Activated CD8-positive, alpha-beta T cell treated with anti-CD3 and anti-CD28 coated beads for 36 hours (primary cell): ENCODE measurements at regions not wholly inside any gene's neighbourhood (a gene's known extent, or its start where the extent isn't known, plus 50 kb on each side); places are given as distances from the start of the nearest gene placed in this dataset.
A peak's percentile ranks its signal among the peaks of the same experiment; 100 is the strongest.

Source experiments
- ATAC-seq: fragments of 200-7000 bp; cut with Tn5 transposase; one replicate; pipeline ENCODE4 v1.10.0; 2021; ENCODE audit warnings: mild to moderate bottlenecking, moderate library complexity
- CTCF ChIA-PET: fragments of 350-600 bp; sonication (Branson Sonifier 250); formaldehyde crosslinking; loops from one replicate; lab custom pipeline; 2021; ENCODE audit warnings: antibody characterized with exemption; lab: Charles Lee
- POLR2A ChIA-PET: fragments of 350-600 bp; sonication (Branson Sonifier 250); formaldehyde crosslinking; loops from one replicate; lab custom pipeline; 2021; ENCODE audit warnings: antibody characterized with exemption; lab: Charles Lee
- DNase-seq: peaks from one replicate; pipeline ENCODE4 v3.0.0-alpha.2; 2020
- H3K27ac Mint-ChIP-seq: one replicate; pipeline ENCODE4 v1.8.0; 2021; ENCODE audit warnings: mild to moderate bottlenecking, mixed read lengths
- H3K27me3 Mint-ChIP-seq: one replicate; pipeline ENCODE4 v1.8.0; 2021; ENCODE audit warnings: mixed read lengths
- H3K36me3 Mint-ChIP-seq: one replicate; pipeline ENCODE4 v1.8.0; 2021; ENCODE audit warnings: low read depth, mixed read lengths
- H3K4me1 Mint-ChIP-seq: one replicate; pipeline ENCODE4 v1.8.0; 2021; ENCODE audit warnings: low read depth, mixed read lengths
- H3K4me3 Mint-ChIP-seq: one replicate; pipeline ENCODE4 v1.8.0; 2021; ENCODE audit warnings: mild to moderate bottlenecking, moderate library complexity, mixed read lengths
- H3K9me3 Mint-ChIP-seq: one replicate; pipeline ENCODE4 v1.8.0; 2021; ENCODE audit warnings: mixed read lengths
- intact Hi-C: fragments of 100-400 bp; cut with micrococcal nuclease; formaldehyde crosslinking; loops from one replicate; pipeline ENCODE4 v1.10.0; 2022
- TF ChIP-seq, protein P1 (sequence below): fragments of 200-600 bp; IDR thresholded peaks from one replicate; pipeline ENCODE4 v1.8.0; 2022; ENCODE audit warnings: antibody characterized with exemption, mild to moderate bottlenecking

GRCh38 chr6:122859676-122860075 is 70.6 kb downstream of the SMPDL3A start:
- H3K27ac Mint-ChIP-seq: no peak overlapping the region
- H3K4me1 Mint-ChIP-seq: no peaks in the 10 kb centered on the region
- ChIA-PET CTCF (no interaction called here), POLR2A (no interaction called here)
- TF ChIP-seq, protein P1, sequence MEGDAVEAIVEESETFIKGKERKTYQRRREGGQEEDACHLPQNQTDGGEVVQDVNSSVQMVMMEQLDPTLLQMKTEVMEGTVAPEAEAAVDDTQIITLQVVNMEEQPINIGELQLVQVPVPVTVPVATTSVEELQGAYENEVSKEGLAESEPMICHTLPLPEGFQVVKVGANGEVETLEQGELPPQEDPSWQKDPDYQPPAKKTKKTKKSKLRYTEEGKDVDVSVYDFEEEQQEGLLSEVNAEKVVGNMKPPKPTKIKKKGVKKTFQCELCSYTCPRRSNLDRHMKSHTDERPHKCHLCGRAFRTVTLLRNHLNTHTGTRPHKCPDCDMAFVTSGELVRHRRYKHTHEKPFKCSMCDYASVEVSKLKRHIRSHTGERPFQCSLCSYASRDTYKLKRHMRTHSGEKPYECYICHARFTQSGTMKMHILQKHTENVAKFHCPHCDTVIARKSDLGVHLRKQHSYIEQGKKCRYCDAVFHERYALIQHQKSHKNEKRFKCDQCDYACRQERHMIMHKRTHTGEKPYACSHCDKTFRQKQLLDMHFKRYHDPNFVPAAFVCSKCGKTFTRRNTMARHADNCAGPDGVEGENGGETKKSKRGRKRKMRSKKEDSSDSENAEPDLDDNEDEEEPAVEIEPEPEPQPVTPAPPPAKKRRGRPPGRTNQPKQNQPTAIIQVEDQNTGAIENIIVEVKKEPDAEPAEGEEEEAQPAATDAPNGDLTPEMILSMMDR: no peak
- no peak overlapping the region for H3K4me3 Mint-ChIP-seq
- DNase-seq: no peak
- H3K27me3 Mint-ChIP-seq: peaks cover 2% of the 10 kb centered on the region
- no peaks in the 10 kb centered on the region for H3K9me3 Mint-ChIP-seq
- intact Hi-C loops: loop anchor here (10.0 kb wide), 1 partner anchor 455 kb away; no protein-coding TSS in a partner anchor
- no peaks in the 10 kb centered on the region for H3K36me3 Mint-ChIP-seq
- no peak for ATAC-seq

DNA sequence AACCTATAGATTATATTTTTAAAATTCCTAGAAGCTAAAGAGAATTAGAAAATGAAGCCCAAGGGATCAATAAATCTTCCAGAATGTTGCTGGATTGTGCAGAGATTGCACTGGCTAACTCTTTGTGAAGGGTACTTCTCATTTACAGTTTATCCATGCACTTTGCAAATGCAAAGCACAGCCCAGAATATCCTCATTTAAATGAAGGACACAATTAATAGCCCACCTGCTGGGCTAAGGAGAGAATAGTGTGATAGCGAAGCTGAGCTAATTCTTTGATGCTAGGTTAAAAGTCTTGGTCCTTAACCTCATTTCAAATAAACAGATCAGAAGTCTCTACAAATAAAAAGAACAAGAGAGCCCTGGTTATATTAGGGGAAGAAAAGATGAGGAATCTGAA is 72.5 kb downstream of the SMPDL3A start:
- intact Hi-C loops: loop anchor here (10.0 kb wide), 1 partner anchor 453 kb away; no protein-coding TSS in a partner anchor
- no peaks in the 10 kb centered on the region for H3K36me3 Mint-ChIP-seq
- H3K9me3 Mint-ChIP-seq: no peaks in the 10 kb centered on the region
- CTCF ChIA-PET: no interaction called here
- POLR2A ChIA-PET: no interaction called here
- TF ChIP-seq, protein P1: no peak
- no peaks in the 10 kb centered on the region for H3K4me1 Mint-ChIP-seq
- DNase-seq (no peak), ATAC-seq (no peak)
- H3K27me3 Mint-ChIP-seq: peaks cover 4% of the 10 kb centered on the region
- no peak overlapping the region for H3K27ac Mint-ChIP-seq
- no peak overlapping the region for H3K4me3 Mint-ChIP-seq

- TF ChIP-seq, protein P1: no peak
- ChIA-PET POLR2A (no interaction called here), CTCF (no interaction called here)
- Mint-ChIP-seq H3K4me3 (no peak overlapping the region), H3K27ac (no peak overlapping the region), H3K27me3 (peaks cover 5% of the 10 kb centered on the region), H3K4me1 (no peaks in the 10 kb centered on the region), H3K36me3 (no peaks in the 10 kb centered on the region), H3K9me3 (no peaks in the 10 kb centered on the region)
- ATAC-seq: no peak
- intact Hi-C loops: loop anchor here (10.0 kb wide), 1 partner anchor 447 kb away; no protein-coding TSS in a partner anchor
- no peak for DNase-seq
Measured at GRCh38 chr6:122868137-122868536, 79.1 kb downstream of the SMPDL3A start.

- ChIA-PET CTCF (interaction anchor here (0.9 to 1.4 kb wide), 4 partner anchors 31 to 847 kb away, joined by 3 to 5 read pairs (median 3); no protein-coding TSS in a partner anchor), POLR2A (no interaction called here)
- Mint-ChIP-seq H3K27me3 (peaks cover 5% of the 10 kb centered on the region), H3K4me1 (no peaks in the 10 kb centered on the region), H3K36me3 (no peaks in the 10 kb centered on the region), H3K27ac (no peak overlapping the region), H3K4me3 (no peak overlapping the region), H3K9me3 (no peaks in the 10 kb centered on the region)
- DNase-seq (peak; percentile 17), ATAC-seq (peak; percentile 53)
- intact Hi-C loops: loop anchor here (10.0 kb wide), 1 partner anchor 445 kb away; no protein-coding TSS in a partner anchor
- TF ChIP-seq, protein P1: peak; percentile 22
Measured at GRCh38 chr6:122869437-122870024, 80.5 kb downstream of the SMPDL3A start.

DNA sequence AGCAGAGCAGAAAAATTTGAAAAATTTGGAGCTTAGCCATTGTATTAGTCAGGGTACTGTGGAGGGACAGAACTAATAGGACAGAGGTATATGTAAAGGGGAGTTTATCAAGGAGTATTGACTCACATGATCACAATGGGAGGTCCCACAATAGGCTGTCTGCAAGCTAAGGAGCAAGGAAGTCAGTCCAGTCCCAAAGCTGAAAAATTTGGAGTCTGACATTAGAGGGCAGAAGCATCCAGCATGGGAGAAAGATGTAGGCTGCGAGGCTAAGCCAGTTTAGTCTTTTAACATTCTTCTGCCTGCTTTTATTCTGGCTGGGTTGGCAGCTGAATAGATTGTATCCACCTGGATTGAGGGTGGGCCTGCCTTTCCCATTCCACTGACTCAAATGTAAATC is 82.0 kb downstream of the SMPDL3A start:
- TF ChIP-seq, protein P1: no peak
- no peak for DNase-seq
- no peaks in the 10 kb centered on the region for H3K4me1 Mint-ChIP-seq
- no peak for ATAC-seq
- POLR2A ChIA-PET: no interaction called here
- H3K4me3 Mint-ChIP-seq: no peak overlapping the region
- no peaks in the 10 kb centered on the region for H3K9me3 Mint-ChIP-seq
- H3K36me3 Mint-ChIP-seq: no peaks in the 10 kb centered on the region
- intact Hi-C loops: no loop called here
- H3K27ac Mint-ChIP-seq: no peak overlapping the region
- CTCF ChIA-PET: no interaction called here
- peaks cover 2% of the 10 kb centered on the region for H3K27me3 Mint-ChIP-seq
